ENCODE measurements at regions not wholly inside any gene's neighbourhood (a gene's known extent, or its start where the extent isn't known, plus 50 kb on each side); places are given as distances from the start of the nearest gene placed in this dataset.

- no peaks in the 10 kb centered on the region for H3K4me1 ChIP-seq
- no peak overlapping the region for H3K27ac ChIP-seq
- intact Hi-C loops (cut with DNase I): no loop called here
- H3K36me3 ChIP-seq: no peaks in the 10 kb centered on the region
- no peak overlapping the region for H3K4me3 ChIP-seq
- H3K27me3 ChIP-seq: no peaks in the 10 kb centered on the region
- TF ChIP-seq CTCF (IDR thresholded peaks at IDR 0.05): no peak
- no peak for DNase-seq (ENCODE audit: low spot score in 2 of 2)
- H3K9me3 ChIP-seq: no peaks in the 10 kb centered on the region
These were observed 150.4 kb downstream of the NR4A2 start for GRCh38 chr2:156182132-156182531.

- no peak for DNase-seq (ENCODE audit: low spot score in 2 of 2)
- no peak overlapping the region for H3K27ac ChIP-seq
- H3K4me3 ChIP-seq: no peak overlapping the region
- no peaks in the 10 kb centered on the region for H3K9me3 ChIP-seq
- intact Hi-C loops (cut with DNase I): no loop called here
- H3K36me3 ChIP-seq: no peaks in the 10 kb centered on the region
- H3K4me1 ChIP-seq: no peaks in the 10 kb centered on the region
- no peak for TF ChIP-seq CTCF (IDR thresholded peaks at IDR 0.05)
- H3K27me3 ChIP-seq: no peaks in the 10 kb centered on the region
These were observed 151.3 kb downstream of the NR4A2 start for GRCh38 chr2:156181208-156181607.

GRCh38 chr2:156177654-156178053 is 154.9 kb downstream of the NR4A2 start:
- intact Hi-C loops (cut with DNase I): no loop called here

GRCh38 chr2:156175946-156176345 is 156.6 kb downstream of the NR4A2 start:
- Histone ChIP-seq H3K4me1 (no peaks in the 10 kb centered on the region), H3K27ac (no peak overlapping the region), H3K27me3 (no peaks in the 10 kb centered on the region), H3K4me3 (no peak overlapping the region), H3K9me3 (no peaks in the 10 kb centered on the region), H3K36me3 (no peaks in the 10 kb centered on the region)
- TF ChIP-seq CTCF (IDR thresholded peaks at IDR 0.05): no peak
- intact Hi-C loops (cut with DNase I): no loop called here
- no peak for DNase-seq (ENCODE audit: low spot score in 2 of 2)

More at GRCh38 chr2:156177654-156178053, 154.9 kb downstream of the NR4A2 start:
- Histone ChIP-seq H3K4me3 (no peak overlapping the region), H3K36me3 (no peaks in the 10 kb centered on the region), H3K4me1 (no peaks in the 10 kb centered on the region), H3K27ac (no peak overlapping the region), H3K9me3 (no peaks in the 10 kb centered on the region), H3K27me3 (no peaks in the 10 kb centered on the region)
- no peak for DNase-seq (ENCODE audit: low spot score in 2 of 2)
- no peak for TF ChIP-seq CTCF (IDR thresholded peaks at IDR 0.05)

GRCh38 chr2:156170929-156171328 is 161.6 kb downstream of the NR4A2 start:
- Histone ChIP-seq H3K9me3 (no peaks in the 10 kb centered on the region), H3K4me3 (no peak overlapping the region), H3K27ac (no peak overlapping the region), H3K4me1 (no peaks in the 10 kb centered on the region), H3K36me3 (no peaks in the 10 kb centered on the region), H3K27me3 (no peaks in the 10 kb centered on the region)
- no peak for TF ChIP-seq CTCF (IDR thresholded peaks at IDR 0.05)
- intact Hi-C loops (cut with DNase I): no loop called here
- no peak for DNase-seq (ENCODE audit: low spot score in 2 of 2)

- no peak for TF ChIP-seq CTCF (IDR thresholded peaks at IDR 0.05)
- H3K9me3 ChIP-seq: no peaks in the 10 kb centered on the region
- intact Hi-C loops (cut with DNase I): no loop called here
- no peak overlapping the region for H3K4me3 ChIP-seq
- no peak overlapping the region for H3K27ac ChIP-seq
- H3K4me1 ChIP-seq: no peaks in the 10 kb centered on the region
- DNase-seq (ENCODE audit: low spot score in 2 of 2): no peak
- no peaks in the 10 kb centered on the region for H3K36me3 ChIP-seq
- no peaks in the 10 kb centered on the region for H3K27me3 ChIP-seq
These were observed 166.8 kb downstream of the NR4A2 start for GRCh38 chr2:156165742-156166141.
